Stimulated activated CD4-positive, alpha-beta T cell treated with anti-CD3 and anti-CD28 coated beads, Interleukin-1b, Interleukin-23, amount 100 ng/mL, for 48 hours (primary cell): ENCODE measurements at regions not wholly inside any gene's neighbourhood (a gene's known extent, or its start where the extent isn't known, plus 50 kb on each side); places are given as distances from the start of the nearest gene placed in this dataset.
"Not testable (repeated sequence)": the region's sequence is repeated elsewhere in the genome, so short reads cannot be mapped to it uniquely, and the experiment has no call there.

Experiments used
- DNase-seq: peaks from one replicate; pipeline ENCODE4 v3.0.0-alpha.2; 2020

- DNase-seq, result no peak
Observed at GRCh38 chr14:98914942-98915341, 357.1 kb downstream of the BCL11B start.

GRCh38 chr14:98915625-98916024, 356.4 kb downstream of the BCL11B start:
- DNase-seq, result no peak

- DNase-seq, result no peak
Observed at GRCh38 chr14:98916036-98916435, 356.0 kb downstream of the BCL11B start.

GRCh38 chr14:98916476-98916875, 355.5 kb downstream of the BCL11B start:
- no peak for DNase-seq

GRCh38 chr14:98919434-98919833, 352.6 kb downstream of the BCL11B start:
- DNase-seq, result no peak

- not testable (repeated sequence) for DNase-seq
Observed at GRCh38 chr14:98921306-98921705, 350.7 kb downstream of the BCL11B start.

- no peak for DNase-seq
Observed at GRCh38 chr14:98923596-98923995, 348.4 kb downstream of the BCL11B start.

- DNase-seq, result no peak
Observed at GRCh38 chr14:98924046-98924445, 348.0 kb downstream of the BCL11B start.

GRCh38 chr14:98925354-98926040, 346.5 kb downstream of the BCL11B start:
- no peak for DNase-seq

GRCh38 chr14:98926146-98926545, 345.9 kb downstream of the BCL11B start:
- peak; percentile 25 for DNase-seq

GRCh38 chr14:98926801-98927200, 345.2 kb downstream of the BCL11B start:
- no peak for DNase-seq

GRCh38 chr14:98927986-98928385, 344.0 kb downstream of the BCL11B start:
- DNase-seq, result no peak

GRCh38 chr14:98928418-98928817, 343.6 kb downstream of the BCL11B start:
- no peak for DNase-seq

GRCh38 chr14:98931126-98931525, 340.9 kb downstream of the BCL11B start:
- DNase-seq, result no peak

GRCh38 chr14:98931911-98932310, 340.1 kb downstream of the BCL11B start:
- DNase-seq, result peak; percentile 52

GRCh38 chr14:98932431-98933325, 339.3 kb downstream of the BCL11B start:
- DNase-seq, result no peak

GRCh38 chr14:98934569-98934968, 337.4 kb downstream of the BCL11B start:
- DNase-seq, result not testable (repeated sequence)

GRCh38 chr14:98935921-98936320, 336.1 kb downstream of the BCL11B start:
- DNase-seq, result no peak

GRCh38 chr14:98937021-98937420, 335.0 kb downstream of the BCL11B start:
- no peak for DNase-seq

- no peak for DNase-seq
Observed at GRCh38 chr14:98937712-98938505, 334.1 kb downstream of the BCL11B start.

GRCh38 chr14:98940693-98941437, 331.1 kb downstream of the BCL11B start:
- DNase-seq, result no peak

- no peak for DNase-seq
Observed at GRCh38 chr14:98941481-98941880, 330.5 kb downstream of the BCL11B start.

- no peak for DNase-seq
Observed at GRCh38 chr14:98943907-98944306, 328.1 kb downstream of the BCL11B start.
